Heart left ventricle (tissue), 16 donors: ENCODE measurements at regions not wholly inside any gene's neighbourhood (a gene's known extent, or its start where the extent isn't known, plus 50 kb on each side); places are given as distances from the start of the nearest gene placed in this dataset.

Experiments
- ATAC-seq, 4 donors: fragments of 200-7000 bp; cut with Tn5 transposase; one replicate each; pipeline ENCODE4 v1.9.1; 2020 to 2022; ENCODE audit warnings: moderate library complexity in 4 of 4, mild to moderate bottlenecking in 3 of 4, moderate number of reproducible peaks in 1 of 4
- DNase-seq, 5 donors: peaks; one replicate each; pipeline ENCODE4 v3.0.0-alpha.2; 2020
- H3K27ac ChIP-seq, 12 donors: fragments of 200-600 bp; sonication (generic) in 4 of 12; one replicate each; pipeline versions ENCODE4 v1.5.0 to v1.8.0; 2016 to 2022; ENCODE audit warnings: mild to moderate bottlenecking in 2 of 12
- H3K27me3 ChIP-seq, 9 donors: fragments of 200-600 bp; sonication (generic) in 2 of 9; one replicate each; pipeline versions ENCODE4 v1.5.1 to v1.8.0; 2016 to 2022; ENCODE audit warnings: mild to moderate bottlenecking in 3 of 9
- H3K36me3 ChIP-seq, 9 donors: fragments of 200-600 bp; sonication (generic) in 2 of 9; one replicate each; pipeline versions ENCODE4 v1.5.0 to v1.8.0; 2018 to 2022; ENCODE audit warnings: mild to moderate bottlenecking in 2 of 9
- H3K4me1 ChIP-seq, 12 donors: fragments of 200-600 bp; sonication (generic) in 4 of 12; one replicate each; pipeline versions ENCODE4 v1.5.0 to v1.8.0; 2016 to 2022; ENCODE audit warnings: mild to moderate bottlenecking in 3 of 12
- H3K4me3 ChIP-seq, 12 donors: fragments of 200-600 bp; sonication (generic) in 4 of 12; one replicate each; pipeline versions ENCODE4 v1.5.0 to v1.8.0; 2017 to 2022; ENCODE audit warnings: mild to moderate bottlenecking in 9 of 12, moderate library complexity in 4 of 12
- H3K9me3 ChIP-seq, 12 donors: fragments of 200-600 bp; sonication (generic) in 4 of 12; one replicate each; pipeline versions ENCODE4 v1.5.0 to v1.8.0; 2016 to 2022; ENCODE audit warnings: mild to moderate bottlenecking in 1 of 12
- CTCF ChIP-seq, 12 donors: fragments of 200-600 bp; sonication (generic) in 4 of 12; IDR thresholded peaks; one replicate each; pipeline versions ENCODE4 v1.5.0 to v1.8.0; 2018 to 2022; ENCODE audit warnings: antibody characterized with exemption in 12 of 12, mild to moderate bottlenecking in 5 of 12
- POLR2A ChIP-seq, 2 donors: fragments of 450-650 bp; IDR thresholded peaks; one replicate each; pipeline ENCODE4 v1.6.1; 2017; ENCODE audit warnings: antibody characterized with exemption in 2 of 2, mild to moderate bottlenecking in 2 of 2, moderate library complexity in 2 of 2
- WGBS, 4 donors: extraction: QIAGEN DNeasy Blood & Tissue Kit in 2 of 4; methylation state at CpG; one replicate each; pipeline versions ENCODE4 v1.1.5 to v1.1.7; 2013 to 2018; 5-methylcytosine and 5-hydroxymethylcytosine counted together
- intact Hi-C, 10 donors: fragments of 100-400 bp; cut with DNase I; formaldehyde crosslinking; loops; one replicate each; pipeline versions ENCODE4 v1.11.1 to v1.14.2; 2022
- donor health status: ischemic (EF 13 %, LVEDD 7.1; RV severe dilation, severe dysfunction).
- donor health status: healthy with polysubstance abuse.
- donor health status: DM: no; HTN: yes; CAD: no.
- donor health status: DM: no; HTN: no; CAD: no.
- donor health status: ischemic (EF 25% LVEDD 6.9; RV normal size, moderate dysfunction).
- donor health status: ischemic (EF 25% LVEDD 5.7; RV mildly dilated, moderate dysfunction).
- donor health status: healthy.
- donor health status: DM: yes; HTN: yes; CAD: no.
- donor health status: ischemic (EF 35%, LVEDD 5.7; RV mildly dilated, moderate dysfunction).
- donor health status: nonischemic (EF 11% LVEDD 7.7; RV severe dilation, severe dysfunction).
- donor health status: DM: yes; HTN: yes; CAD: no.
- donor health status: PGD.
- donor health status: ischemic (EF 29% LVEDD 5.4; RV normal size, mild dysfunction).
- donor health status: nonischemic (EF 23%, LVEDD 6.1; RV moderate dilation, normal function).

GRCh38 chr10:114876602-114877300, 55.2 kb downstream of the FHIP2A start:
- DNase-seq (peak; percentile 44 to 76 (median 57)), ATAC-seq (peak in 3 of 4 donors; percentile 77 to 90 (median 80))
- TF ChIP-seq POLR2A (IDR thresholded peaks at IDR 0.05) (no peak), CTCF (IDR thresholded peaks at IDR 0.05) (peak; percentile 49 to 78 (median 68))
- Histone ChIP-seq H3K4me3 (no peak overlapping the region), H3K27me3 (no peaks in the 10 kb centered on the region), H3K9me3 (no peaks in the 10 kb centered on the region), H3K27ac (no peak overlapping the region), H3K4me1 (peaks cover 0 to 34% (median 0%) of the 10 kb centered on the region in 12 donors), H3K36me3 (no peaks in the 10 kb centered on the region)
- 28 to 33% (median 31%) methylated on average over 20 of the region's 20 CpGs for WGBS, 4 donors
- intact Hi-C loops: loop anchor here in 9 of 10 donors (1.0 to 5.0 kb wide), 5 partner anchors 251 to 254 kb away; no protein-coding TSS in a partner anchor

- H3K4me1 ChIP-seq: peaks cover 0 to 34% (median 0%) of the 10 kb centered on the region in 12 donors
- no peaks in the 10 kb centered on the region for H3K9me3 ChIP-seq
- no peaks in the 10 kb centered on the region for H3K27me3 ChIP-seq
- no peaks in the 10 kb centered on the region for H3K36me3 ChIP-seq
- H3K4me3 ChIP-seq: no peak overlapping the region
- DNase-seq (no peak), ATAC-seq (no peak)
- H3K27ac ChIP-seq: no peak overlapping the region
- WGBS, 4 donors: 53 to 60% (median 57%) methylated on average over 6 of the region's 6 CpGs
- intact Hi-C loops: loop anchor here in 9 of 10 donors (1.0 to 5.0 kb wide), 5 partner anchors 250 to 254 kb away; no protein-coding TSS in a partner anchor
- TF ChIP-seq CTCF (IDR thresholded peaks at IDR 0.05): no peak
- no peak for TF ChIP-seq POLR2A (IDR thresholded peaks at IDR 0.05)
Measured at GRCh38 chr10:114877301-114877644, 55.7 kb downstream of the FHIP2A start.

- no peak for ATAC-seq
- no peak for DNase-seq
- Histone ChIP-seq H3K36me3 (no peaks in the 10 kb centered on the region), H3K27ac (no peak overlapping the region), H3K4me1 (peaks cover 0 to 34% (median 0%) of the 10 kb centered on the region in 12 donors), H3K9me3 (no peaks in the 10 kb centered on the region), H3K4me3 (peak overlapping the region in 1 of 12 donors; percentile 29), H3K27me3 (no peaks in the 10 kb centered on the region)
- TF ChIP-seq CTCF (IDR thresholded peaks at IDR 0.05): no peak
- TF ChIP-seq POLR2A (IDR thresholded peaks at IDR 0.05): no peak
- intact Hi-C loops: loop anchor here in 5 of 10 donors (2.0 to 5.0 kb wide), 2 partner anchors 248 to 250 kb away; no protein-coding TSS in a partner anchor
Measured at GRCh38 chr10:114879093-114879492, 57.5 kb downstream of the FHIP2A start.

- DNase-seq (peak in 2 of 5 donors; percentile 25 to 27), ATAC-seq (peak in 1 of 4 donors; percentile 47)
- Histone ChIP-seq H3K27ac (no peak overlapping the region), H3K4me1 (peaks cover 0 to 32% (median 0%) of the 10 kb centered on the region in 12 donors), H3K9me3 (no peaks in the 10 kb centered on the region), H3K36me3 (no peaks in the 10 kb centered on the region), H3K27me3 (no peaks in the 10 kb centered on the region), H3K4me3 (peak overlapping the region in 1 of 12 donors; percentile 29)
- 30 to 37% (median 31%) methylated on average over 13 of the region's 13 CpGs for WGBS, 4 donors
- no peak for TF ChIP-seq POLR2A (IDR thresholded peaks at IDR 0.05)
- peak; percentile 31 to 65 (median 52) for TF ChIP-seq CTCF (IDR thresholded peaks at IDR 0.05)
- intact Hi-C loops: loop anchor here in 5 of 10 donors (2.0 to 5.0 kb wide), 2 partner anchors 248 to 249 kb away; no protein-coding TSS in a partner anchor
Measured at GRCh38 chr10:114879541-114880158, 58.1 kb downstream of the FHIP2A start.
